Loucy (cell line): ENCODE measurements at regions not wholly inside any gene's neighbourhood (a gene's known extent, or its start where the extent isn't known, plus 50 kb on each side); places are given as distances from the start of the nearest gene placed in this dataset.

ENCODE experiments used
- EZH2phosphoT487 ChIP-seq: fragments of 200-600 bp; IDR thresholded peaks from 2 replicates; pipeline ENCODE4 v1.6.1; 2018; ENCODE audit warnings: antibody characterized with exemption, mild to moderate bottlenecking, moderate library complexity, borderline replicate concordance
- TF ChIP-seq, protein P1 (sequence below): fragments of 200-600 bp; sonication (generic); conservative IDR thresholded peaks from 2 replicates; pipeline ENCODE4 v1.5.1; 2014; ENCODE audit warnings: mild to moderate bottlenecking, antibody characterized with exemption, low read length

DNA sequence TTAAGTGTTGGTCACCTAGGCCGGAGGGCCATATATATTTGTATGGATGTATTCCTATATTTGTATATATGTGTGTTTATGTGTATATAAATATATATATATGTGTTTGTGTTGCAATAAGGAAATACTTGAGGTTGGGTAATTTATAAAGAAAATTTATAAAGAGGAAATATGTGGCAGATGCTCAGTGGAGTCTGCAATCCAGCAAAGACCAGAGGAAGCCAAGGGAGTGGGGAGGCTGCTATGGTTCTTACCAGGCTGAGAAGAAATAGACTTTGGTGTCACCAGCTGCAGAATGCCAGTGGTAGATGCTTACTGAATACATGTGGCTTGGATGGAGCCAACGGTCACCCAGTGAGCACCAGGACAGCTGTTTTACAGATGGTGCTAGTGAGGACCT is 97.4 kb upstream of the ELOVL5 start:
- TF ChIP-seq, protein P1, sequence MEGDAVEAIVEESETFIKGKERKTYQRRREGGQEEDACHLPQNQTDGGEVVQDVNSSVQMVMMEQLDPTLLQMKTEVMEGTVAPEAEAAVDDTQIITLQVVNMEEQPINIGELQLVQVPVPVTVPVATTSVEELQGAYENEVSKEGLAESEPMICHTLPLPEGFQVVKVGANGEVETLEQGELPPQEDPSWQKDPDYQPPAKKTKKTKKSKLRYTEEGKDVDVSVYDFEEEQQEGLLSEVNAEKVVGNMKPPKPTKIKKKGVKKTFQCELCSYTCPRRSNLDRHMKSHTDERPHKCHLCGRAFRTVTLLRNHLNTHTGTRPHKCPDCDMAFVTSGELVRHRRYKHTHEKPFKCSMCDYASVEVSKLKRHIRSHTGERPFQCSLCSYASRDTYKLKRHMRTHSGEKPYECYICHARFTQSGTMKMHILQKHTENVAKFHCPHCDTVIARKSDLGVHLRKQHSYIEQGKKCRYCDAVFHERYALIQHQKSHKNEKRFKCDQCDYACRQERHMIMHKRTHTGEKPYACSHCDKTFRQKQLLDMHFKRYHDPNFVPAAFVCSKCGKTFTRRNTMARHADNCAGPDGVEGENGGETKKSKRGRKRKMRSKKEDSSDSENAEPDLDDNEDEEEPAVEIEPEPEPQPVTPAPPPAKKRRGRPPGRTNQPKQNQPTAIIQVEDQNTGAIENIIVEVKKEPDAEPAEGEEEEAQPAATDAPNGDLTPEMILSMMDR, result no peak
- TF ChIP-seq EZH2phosphoT487, result no peak
